OCI-M1 (cell line): ENCODE measurements at regions not wholly inside any gene's neighbourhood (a gene's known extent, or its start where the extent isn't known, plus 50 kb on each side); places are given as distances from the start of the nearest gene placed in this dataset.
A peak's percentile ranks its signal among the peaks of the same experiment; 100 is the strongest.

Experiments used
- DNase-seq: peaks from one replicate; lab custom pipeline; 2025; lab: John Stamatoyannopoulos, UW

DNA sequence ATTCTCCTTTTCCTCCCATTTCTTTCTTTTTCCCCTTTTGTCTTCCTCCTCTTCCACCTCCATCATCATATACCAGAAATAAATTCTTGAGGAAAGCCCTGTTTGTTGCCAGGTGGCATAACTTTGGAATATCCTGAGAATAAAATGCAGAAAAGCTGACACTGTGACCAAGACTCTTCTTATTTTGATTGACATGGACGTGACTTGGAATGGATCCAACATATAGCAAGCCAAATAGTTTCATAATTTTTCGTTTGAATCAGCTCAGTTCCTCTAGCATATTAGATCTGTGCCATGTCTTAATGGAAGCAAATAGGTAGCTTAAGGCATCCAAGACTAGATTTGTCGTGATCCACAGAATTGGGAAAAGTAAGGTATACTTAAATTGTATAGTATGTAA lies 354.7 kb upstream of the FIGN start:
- no peak for DNase-seq

DNA sequence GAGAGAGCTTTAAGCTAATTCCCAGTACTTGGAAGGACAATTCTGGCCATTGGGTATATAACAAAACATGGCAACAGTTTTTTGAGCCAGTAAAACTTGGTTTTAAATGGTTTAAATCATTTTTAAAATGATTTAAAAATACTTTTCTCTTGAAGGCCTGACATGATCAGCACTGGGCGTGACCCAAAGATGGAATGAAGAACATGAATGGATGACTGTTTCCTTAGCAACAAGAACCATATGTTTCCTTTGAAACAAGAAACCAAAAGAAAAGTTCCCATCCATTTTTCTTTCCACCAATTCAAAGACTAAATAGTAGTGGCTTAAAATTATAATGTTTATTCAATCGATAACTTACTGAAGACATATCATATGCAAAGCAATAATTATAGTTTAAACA lies 348.3 kb upstream of the FIGN start:
- no peak for DNase-seq

DNA sequence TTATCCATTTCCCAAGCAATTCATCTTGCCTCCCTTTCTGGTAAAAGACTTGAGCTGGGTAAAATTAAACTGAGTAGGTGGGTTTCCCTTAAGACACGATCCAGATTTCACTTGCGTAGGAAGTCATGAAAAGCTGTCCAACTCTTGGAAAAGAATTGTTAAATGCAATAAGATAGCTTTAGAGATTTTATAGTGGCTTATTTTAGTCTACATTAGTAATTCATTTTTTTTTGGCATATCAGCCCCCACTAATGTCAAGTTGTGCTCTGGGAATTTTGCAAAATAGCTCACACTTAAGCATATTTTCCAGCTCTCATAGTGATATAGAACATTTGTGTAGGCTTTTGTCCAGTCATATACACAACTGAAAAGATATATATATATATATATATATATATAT lies 344.7 kb upstream of the FIGN start:
- no peak for DNase-seq

DNA sequence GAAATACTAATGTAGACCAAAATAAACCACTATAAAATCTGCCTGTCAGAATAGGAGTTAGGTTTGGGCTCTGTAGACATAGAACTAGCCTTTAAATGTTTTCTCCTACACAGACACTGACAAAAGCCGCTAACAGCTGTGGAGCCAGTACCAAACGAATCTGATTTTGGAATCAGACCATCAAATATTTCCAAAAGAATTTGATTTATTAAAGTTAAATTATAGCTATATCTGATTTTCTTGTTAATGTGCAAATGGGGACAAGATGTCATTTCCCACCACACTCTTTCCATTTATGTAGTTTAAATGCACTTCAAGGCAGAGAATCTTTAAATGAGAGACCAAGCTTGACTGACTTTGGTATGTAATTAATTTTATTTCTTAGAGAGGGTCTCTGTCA lies 343.4 kb upstream of the FIGN start:
- DNase-seq: no peak

DNA sequence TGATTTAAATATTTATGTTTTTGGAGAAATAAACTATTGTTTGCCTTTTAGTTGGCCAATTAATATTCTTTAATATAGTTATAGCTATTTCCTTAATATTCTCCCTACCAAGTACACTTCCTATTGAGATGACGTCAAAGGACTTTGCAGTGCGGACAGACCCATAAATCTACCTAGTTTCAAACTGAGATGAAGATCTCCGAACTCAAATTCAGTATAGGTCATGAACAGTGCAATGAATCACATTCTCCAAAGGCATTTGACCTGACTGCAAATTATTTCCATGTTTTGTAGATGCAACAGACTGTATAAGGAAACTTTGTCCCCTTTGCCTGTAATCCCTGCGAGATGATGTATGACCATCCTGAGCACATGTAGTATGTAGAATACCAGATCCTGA lies 342.6 kb upstream of the FIGN start:
- DNase-seq: no peak

DNA sequence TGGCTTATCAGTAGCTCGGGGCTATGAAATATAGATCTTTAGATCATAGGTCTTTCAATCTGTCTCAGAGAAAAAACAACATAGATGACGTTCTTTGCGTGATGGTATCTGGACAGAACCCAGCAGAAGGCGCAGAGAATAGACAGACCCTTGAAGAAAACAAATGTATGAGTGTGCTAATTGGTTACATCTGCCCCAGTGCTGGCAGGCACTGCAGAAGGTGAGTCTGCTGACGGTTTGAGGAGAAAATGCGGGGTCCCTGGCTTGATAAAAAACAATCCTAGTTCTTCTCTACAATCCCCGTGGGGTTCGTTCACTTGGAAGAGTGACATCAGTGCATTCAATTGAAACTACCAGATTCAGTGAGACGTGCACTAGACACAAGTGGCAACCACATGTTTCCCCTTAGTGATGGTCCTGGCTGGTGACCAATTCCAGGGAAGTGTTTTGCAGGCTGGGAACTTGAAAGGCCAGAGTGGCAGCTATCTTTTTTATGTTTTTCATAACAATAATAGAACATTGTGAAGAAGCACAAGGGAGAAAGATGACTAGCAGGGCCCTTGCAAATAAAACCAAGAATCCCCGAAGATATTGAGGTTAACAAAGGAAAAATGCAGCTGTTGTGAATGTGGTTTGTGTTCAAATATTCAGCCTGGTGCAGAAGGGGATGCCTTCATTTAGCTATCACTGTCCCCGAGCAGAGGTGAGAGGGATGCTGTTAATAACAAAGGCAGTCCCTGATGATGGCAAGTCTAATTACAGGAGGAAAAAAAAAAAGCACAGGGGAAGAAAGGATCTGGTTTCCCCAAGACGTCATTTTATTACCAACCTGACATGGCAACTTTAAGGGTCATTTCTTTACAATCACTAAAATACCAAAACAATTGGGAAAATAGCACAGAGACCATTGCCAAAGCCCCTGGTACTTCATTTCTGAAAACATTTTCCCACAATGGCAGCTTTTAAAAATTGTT lies 337.6 kb upstream of the FIGN start:
- DNase-seq: no peak

DNA sequence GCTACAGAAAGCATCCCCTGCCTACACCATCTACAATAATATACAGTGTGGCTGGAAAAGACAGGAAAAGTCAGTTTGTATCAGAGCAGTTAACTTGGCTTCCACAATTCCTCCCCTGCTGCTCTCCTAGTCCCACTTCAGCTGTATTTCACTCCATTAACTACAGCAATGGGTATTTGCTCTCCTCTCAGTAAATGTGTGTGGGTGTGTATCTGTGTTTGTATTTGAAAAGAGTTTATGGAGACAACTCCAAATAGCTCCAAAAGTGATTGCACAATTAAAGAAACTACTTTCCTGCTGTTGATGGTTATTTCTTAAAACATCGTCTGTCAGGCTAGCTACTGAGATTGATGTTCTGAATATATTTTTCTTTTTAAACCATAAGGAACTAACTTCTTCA lies 333.7 kb upstream of the FIGN start:
- DNase-seq: no peak

DNA sequence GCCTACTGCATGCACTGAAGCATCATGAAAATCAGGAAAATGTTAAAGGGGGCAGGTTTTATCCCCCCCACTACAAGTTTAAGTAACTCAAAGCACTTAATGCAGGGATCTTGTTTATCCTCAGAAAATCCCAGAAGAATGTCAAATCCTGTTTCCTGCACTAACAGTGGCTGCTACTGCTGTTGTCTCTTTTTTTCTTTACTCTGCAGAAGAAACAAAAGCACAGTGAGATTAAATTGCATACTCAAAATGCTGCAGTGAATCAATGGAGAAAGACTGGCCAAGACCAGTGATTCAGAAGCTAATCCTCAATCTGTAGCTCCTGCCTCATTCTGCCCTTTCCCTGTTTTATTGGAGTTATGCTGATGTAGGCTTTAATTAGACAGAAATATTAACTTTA lies 332.3 kb upstream of the FIGN start:
- DNase-seq: no peak

DNA sequence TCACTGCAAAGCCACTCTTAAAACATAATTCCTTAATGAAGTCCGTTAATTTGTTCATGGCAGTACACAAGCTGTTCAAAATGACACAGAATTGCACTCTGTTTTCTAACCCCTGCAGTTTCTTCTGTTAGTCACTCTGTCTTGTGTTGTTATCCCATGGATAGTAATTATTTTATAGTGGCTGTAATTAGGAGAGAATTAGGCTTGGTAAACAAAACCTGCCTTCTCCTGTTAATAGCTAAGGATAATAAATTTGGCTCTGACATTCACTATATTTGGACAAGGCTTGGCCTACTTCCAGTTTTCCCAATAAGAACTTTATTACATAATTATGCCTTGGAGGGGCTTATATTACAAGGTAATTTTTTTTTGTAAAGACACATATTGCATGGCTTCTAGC lies 330.3 kb upstream of the FIGN start:
- DNase-seq: no peak

DNA sequence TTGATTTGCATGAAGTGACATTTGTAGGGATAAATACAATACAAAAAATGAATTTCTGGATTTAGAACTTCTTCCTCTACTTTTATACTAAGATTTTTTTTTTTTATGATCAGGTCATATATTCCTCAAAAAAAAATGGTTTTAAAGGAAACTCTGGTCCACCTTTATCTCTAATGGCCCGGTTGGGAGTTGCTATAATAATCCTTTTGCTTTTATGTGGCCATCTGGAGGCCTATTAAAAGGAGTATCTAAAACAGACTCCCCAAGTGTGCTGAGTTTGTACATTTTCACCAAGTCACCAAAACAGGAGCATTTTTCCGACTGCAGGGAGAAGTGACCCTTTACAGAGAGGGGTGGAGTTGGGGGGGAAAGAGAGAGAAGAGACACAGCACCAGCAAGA lies 329.2 kb upstream of the FIGN start:
- DNase-seq: no peak

DNA sequence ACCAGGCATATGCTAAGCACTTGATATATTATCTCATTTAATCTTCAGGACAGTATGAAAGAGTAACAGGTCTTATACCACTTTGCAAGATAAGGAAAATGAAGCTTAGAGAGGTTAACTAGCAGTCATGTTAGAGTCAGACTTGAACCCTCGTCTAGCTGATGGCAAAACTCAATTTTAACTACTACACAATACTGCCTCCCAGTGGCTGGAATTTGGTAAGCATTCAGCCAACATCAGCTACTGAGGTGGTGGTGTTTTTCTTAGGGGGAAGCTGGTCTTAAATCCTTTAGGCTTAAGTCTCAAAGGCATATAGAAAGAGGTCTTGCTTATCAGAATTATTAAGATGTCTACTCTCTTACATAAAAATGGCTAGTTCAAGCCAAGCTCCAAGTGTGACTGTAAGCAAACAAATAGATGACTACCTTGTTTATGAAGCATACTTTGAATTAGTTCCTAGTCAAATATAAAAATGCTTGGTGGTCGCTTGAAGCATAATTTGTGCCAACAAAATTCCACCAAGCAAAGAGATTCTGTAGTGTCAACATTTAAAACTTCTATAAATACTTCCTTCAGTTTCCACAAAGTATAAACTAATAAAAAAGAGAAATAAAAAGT lies 325.4 kb upstream of the FIGN start:
- DNase-seq: peak; percentile 81

DNA sequence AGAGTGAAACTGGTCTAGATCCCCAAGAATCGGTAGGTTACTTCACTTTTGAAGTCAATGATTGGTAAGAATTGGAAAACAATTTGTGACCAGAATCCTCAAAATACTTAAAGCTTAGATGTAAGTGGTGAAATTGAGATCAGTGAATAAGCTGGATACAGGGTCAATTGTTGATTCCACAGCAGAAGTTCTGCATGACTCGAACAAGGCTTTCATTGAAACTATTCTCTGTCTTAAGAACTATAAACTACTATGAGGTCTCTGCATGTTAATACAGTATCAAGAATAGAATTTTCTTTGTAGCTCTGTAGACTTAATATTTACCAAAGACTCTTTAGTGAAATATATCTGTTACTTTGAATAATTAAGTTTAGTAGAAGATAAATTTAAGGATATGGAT lies 324.2 kb upstream of the FIGN start:
- DNase-seq: no peak

DNA sequence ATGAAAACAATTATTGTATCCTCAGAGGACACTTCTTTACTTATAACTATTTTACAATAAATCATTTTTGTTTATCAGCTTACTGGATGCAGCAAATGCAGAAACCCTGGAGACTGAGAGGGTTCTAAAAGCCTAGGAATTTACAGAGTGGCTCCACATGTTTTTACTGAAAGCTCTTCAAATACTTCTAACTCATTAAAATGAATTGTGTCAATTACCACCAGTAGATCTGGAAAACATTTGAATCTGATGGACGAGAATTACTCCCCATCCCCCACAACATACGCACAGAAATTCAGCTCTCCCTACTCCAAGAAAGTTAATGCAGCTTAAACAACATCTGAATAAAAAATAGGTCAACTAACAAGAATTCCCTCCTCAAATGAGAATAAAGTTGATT lies 319.8 kb upstream of the FIGN start:
- DNase-seq: no peak

DNA sequence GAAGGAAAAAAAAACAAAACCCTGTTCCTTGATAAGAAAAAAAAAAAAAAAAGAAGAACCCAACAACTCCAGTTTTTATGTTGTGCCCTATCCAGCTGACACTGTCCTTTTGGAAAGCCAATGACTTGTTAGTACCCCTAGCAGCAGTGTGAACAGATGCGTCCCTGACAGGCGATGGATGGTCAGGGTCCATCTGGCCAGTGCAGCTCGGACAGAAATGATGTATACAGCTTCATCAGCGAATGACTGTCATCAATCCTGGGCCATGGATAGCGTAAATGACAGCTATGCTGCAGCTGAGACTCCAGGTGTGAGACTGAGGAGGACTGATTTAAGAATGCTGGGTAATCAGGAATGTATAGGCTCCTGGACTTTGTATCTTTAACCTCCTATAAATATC lies 318.8 kb upstream of the FIGN start:
- no peak for DNase-seq

DNA sequence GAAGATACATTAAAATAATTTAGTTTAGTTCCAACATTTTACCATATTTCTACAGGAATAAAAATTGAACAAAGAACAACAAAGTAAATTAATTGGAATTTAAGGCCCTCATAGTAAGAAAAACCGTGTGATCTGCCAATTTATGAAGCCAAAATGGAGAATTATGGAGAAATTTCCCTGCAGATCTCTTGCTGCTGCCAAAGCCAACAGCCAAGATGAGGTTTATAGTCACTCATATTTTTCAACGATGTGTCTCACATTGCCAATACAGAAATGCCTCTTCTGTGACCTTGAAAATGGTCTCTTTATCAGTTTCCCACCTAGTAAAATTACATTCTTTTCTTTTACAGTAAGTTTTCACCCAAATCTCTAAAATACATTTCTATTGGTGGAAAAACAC lies 317.2 kb upstream of the FIGN start:
- DNase-seq: no peak

DNA sequence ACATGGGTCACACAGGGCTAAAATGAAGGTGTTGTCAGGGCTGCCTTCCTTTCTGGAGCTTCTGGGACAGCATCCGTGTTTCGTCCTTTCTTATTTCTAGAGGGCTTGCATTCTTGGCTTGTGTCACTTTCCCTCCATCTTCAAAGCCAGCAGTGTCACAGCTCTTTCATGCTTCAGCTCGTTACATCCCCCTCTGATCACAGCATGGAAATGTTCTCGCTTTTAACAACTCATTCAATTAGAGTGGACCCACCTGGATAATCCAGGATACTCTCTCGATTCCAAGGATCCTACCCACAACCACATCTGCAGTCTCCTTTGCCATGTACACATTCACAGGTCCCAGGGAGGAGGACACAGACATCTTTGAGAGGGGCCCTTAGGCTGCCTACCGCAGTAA lies 316.2 kb upstream of the FIGN start:
- DNase-seq: no peak

DNA sequence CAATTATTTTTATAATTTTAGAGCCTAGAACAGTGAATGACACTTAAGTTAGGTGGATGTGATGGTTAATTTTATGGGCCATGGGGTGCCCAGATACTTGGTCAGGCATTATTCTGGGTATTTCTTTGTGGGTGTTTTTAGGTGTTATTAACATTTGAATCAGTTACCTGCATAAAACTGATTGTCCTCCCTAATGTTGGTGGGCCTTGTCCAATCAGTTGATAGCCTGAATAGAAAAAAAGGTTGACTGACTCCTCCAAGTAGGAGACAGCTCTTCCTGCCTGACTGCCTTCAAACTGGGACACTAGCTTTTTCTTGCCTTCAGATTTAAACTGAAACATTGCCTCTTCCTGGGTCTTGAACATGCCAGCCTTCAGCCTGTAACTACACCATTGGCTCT lies 312.9 kb upstream of the FIGN start:
- DNase-seq: no peak

DNA sequence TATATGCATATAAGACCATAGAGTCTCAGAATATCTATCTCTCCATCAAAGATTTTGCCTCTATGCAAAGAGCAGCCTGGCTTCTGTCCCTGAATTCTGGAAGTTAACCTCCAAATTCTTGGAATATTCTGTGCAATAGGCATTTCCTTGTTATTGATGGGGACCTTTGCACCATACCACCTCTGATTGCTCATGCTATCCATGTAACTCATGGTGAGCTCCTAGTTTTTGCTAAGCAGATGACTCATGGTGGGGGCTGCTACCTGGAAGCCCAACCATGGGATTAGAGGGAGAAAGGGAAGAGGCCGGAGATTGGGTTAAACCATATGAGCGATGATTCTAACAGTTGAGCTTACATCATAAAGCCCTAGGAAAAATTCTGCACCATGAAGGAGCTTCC lies 310.2 kb upstream of the FIGN start:
- no peak for DNase-seq

DNA sequence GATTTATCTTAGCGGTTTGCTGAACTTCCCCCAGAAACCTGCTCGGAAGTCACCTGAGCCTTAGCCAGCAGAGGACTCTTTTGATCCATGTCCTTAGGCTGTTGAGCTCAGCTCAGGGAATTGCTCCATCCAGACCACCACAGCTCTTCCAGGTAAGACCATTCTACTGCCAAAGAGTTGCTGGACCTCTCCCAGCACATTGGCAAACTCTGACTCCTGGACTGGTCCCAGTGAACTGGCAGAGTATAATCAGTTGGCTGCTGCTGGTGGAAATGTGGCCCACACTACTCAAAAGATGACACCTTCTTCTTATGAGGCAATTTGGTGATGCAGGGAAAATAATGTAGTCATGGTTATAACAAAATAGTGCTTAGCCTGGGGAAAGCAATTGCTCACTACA lies 308.8 kb upstream of the FIGN start:
- DNase-seq: no peak

DNA sequence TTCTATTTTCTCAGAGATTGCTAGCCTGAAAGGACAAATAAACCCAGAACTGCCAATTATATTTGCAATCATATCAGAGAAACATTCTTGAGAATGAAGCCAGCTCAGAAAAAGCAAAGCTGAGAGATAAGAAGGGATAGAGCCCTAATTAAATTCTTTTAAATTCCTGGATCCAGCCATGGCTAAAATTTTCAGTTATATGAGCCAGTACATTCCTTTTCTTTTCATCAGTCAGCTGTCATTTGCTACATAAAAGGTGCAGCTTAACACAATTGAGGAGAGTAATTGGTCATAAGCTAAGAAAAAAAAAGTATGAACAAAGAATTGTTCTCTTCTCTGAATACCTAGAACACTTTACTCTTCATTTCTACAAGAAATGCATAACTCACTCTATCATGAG lies 303.5 kb upstream of the FIGN start:
- no peak for DNase-seq

DNA sequence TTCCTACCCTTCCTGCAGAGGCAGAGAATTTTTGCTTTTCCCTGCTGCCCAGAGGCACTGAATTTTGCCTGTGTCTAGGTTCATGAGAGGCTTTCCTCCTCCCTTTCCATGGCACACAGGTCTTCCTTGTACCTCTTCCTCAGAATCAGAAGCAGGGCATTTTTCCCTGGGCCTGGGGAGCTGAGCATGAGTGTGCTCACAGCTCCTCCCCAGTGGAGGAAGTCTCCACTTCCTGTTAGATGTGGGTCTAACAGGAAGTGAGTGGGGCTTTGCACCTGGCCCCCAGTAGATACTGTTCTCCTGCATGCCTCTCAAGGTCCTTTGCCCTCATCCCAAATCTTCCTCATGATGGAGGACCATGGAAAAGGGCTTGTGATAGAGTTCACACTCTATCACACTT lies 297.2 kb upstream of the FIGN start:
- no peak for DNase-seq

DNA sequence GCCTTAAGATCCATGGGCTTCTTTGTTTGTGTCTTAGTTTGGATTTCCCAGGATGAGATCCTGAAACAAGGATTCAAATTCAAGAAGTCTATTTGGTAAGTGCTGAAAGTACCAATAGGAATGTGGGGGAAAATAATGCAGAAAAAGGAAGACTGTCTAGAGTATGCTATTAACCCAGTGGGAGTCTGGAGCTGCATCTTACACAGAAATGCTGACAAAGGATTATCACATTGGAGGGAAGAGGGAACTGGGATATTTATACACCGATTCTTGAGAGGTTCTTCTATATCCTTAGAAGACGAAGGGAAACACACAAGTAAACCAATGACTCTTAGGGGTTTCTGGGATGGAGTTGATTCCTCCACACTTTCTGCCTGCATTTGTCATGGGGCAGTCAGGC lies 294.8 kb upstream of the FIGN start:
- DNase-seq: no peak

DNA sequence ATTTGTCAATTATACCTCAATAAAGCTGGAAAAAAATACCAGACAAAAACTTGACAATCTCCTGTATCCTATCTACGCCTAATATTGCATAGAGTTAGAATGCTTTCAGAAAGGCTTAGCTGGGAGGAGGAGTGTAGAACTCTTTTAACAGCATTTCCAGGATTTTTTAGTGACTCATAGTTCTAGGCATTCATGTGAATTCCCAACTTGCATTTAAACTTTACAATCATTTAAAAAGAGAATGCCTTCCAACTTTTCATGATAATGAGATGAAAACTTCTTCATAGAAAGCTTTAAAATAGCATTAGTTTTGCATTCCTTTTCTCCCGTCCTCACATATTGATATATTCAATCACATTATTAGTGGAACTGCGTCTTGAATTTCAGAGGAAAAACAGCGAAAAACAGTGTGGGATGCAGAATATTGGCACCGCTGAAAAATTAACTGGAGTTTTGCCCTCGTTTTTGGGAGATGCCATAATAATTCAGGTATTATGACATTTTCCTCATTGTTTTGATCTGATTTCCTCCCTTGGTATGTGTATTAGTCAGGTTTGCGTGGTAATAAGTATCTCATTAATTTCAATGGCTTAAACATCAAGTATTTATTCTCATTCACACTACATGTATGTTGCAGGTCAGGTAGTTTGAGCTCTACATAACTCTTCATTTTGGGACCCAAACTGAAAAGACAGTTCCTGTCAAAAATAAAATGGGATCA lies 293.2 kb upstream of the FIGN start:
- no peak for DNase-seq
